Breast epithelium (tissue), 4 donors: ENCODE measurements at regions not wholly inside any gene's neighbourhood (a gene's known extent, or its start where the extent isn't known, plus 50 kb on each side); places are given as distances from the start of the nearest gene placed in this dataset.

Experiments
- DNase-seq, 2 donors: peaks; one replicate each; pipeline ENCODE4 v3.0.0-alpha.2; 2019; ENCODE audit warnings: low spot score in 2 of 2
- H3K27ac ChIP-seq, 2 donors: fragments of 200-600 bp; sonication (generic) in 1 of 2; one replicate each; pipeline ENCODE4 v1.5.1; 2016 to 2019; ENCODE audit warnings: mild to moderate bottlenecking in 1 of 2
- H3K27me3 ChIP-seq, 2 donors: fragments of 200-600 bp; sonication (generic) in 1 of 2; one replicate each; pipeline versions ENCODE4 v1.5.1 to v1.6.0; 2017 to 2019; ENCODE audit warnings: control low read depth in 1 of 2, mild to moderate bottlenecking in 1 of 2
- H3K36me3 ChIP-seq: fragments of 200-600 bp; one replicate; pipeline ENCODE4 v1.5.1; 2019
- H3K4me1 ChIP-seq, 2 donors: fragments of 200-600 bp; sonication (generic); one replicate each; pipeline ENCODE4 v1.5.1; 2016 to 2019; ENCODE audit warnings: control low read depth in 1 of 2
- H3K4me3 ChIP-seq, 3 donors: fragments of 200-600 bp; sonication (generic); 1 replicate in 2 of 3; 2 replicates in 1 of 3; pipeline ENCODE4 v1.5.1; 2016 to 2019; ENCODE audit warnings: mild to moderate bottlenecking in 3 of 3, moderate library complexity in 2 of 3
- H3K9me3 ChIP-seq, 2 donors: fragments of 200-600 bp; sonication (generic) in 1 of 2; one replicate each; pipeline ENCODE4 v1.5.1; 2016 to 2019; ENCODE audit warnings: control low read depth in 1 of 2
- POLR2A ChIP-seq: fragments of 450-650 bp; IDR thresholded peaks from one replicate; pipeline ENCODE4 v1.6.1; 2016; ENCODE audit warnings: antibody characterized with exemption, mild to moderate bottlenecking, moderate library complexity
- POLR2AphosphoS5 ChIP-seq, 3 donors: sonication (generic); formaldehyde crosslinking; IDR thresholded peaks; one replicate each; pipeline ENCODE4 v1.6.1; 2017; ENCODE audit warnings: antibody characterized with exemption in 3 of 3
- intact Hi-C: fragments of 100-400 bp; cut with DNase I; formaldehyde crosslinking; loops from one replicate; pipeline ENCODE4 v1.15.1; 2023; ENCODE audit warnings: low total_unique reads
- TF ChIP-seq, protein P1 (sequence below), 3 donors: fragments of 450-650 bp; IDR thresholded peaks; one replicate each; pipeline ENCODE4 v1.5.1; 2016 to 2017; ENCODE audit warnings: antibody characterized with exemption in 3 of 3, mild to moderate bottlenecking in 3 of 3, moderate library complexity in 3 of 3

- intact Hi-C loops = no loop called here
- H3K36me3 ChIP-seq = no peaks in the 10 kb centered on the region
- H3K27me3 ChIP-seq = no peaks in the 10 kb centered on the region
- DNase-seq = no peak
- no peak overlapping the region for H3K4me3 ChIP-seq
- no peaks in the 10 kb centered on the region for H3K9me3 ChIP-seq
- TF ChIP-seq, protein P1, sequence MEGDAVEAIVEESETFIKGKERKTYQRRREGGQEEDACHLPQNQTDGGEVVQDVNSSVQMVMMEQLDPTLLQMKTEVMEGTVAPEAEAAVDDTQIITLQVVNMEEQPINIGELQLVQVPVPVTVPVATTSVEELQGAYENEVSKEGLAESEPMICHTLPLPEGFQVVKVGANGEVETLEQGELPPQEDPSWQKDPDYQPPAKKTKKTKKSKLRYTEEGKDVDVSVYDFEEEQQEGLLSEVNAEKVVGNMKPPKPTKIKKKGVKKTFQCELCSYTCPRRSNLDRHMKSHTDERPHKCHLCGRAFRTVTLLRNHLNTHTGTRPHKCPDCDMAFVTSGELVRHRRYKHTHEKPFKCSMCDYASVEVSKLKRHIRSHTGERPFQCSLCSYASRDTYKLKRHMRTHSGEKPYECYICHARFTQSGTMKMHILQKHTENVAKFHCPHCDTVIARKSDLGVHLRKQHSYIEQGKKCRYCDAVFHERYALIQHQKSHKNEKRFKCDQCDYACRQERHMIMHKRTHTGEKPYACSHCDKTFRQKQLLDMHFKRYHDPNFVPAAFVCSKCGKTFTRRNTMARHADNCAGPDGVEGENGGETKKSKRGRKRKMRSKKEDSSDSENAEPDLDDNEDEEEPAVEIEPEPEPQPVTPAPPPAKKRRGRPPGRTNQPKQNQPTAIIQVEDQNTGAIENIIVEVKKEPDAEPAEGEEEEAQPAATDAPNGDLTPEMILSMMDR (IDR thresholded peaks at IDR 0.05) = no peak
- TF ChIP-seq POLR2A = no peak
- TF ChIP-seq POLR2AphosphoS5 (IDR thresholded peaks at IDR 0.05) = no peak
- no peaks in the 10 kb centered on the region for H3K4me1 ChIP-seq
- no peak overlapping the region for H3K27ac ChIP-seq
Measured at GRCh38 chr4:160373911-160374310, 1271.0 kb downstream of the RAPGEF2 start.

GRCh38 chr4:160375772-160376452, 1273.0 kb downstream of the RAPGEF2 start:
- DNase-seq = no peak
- intact Hi-C loops = no loop called here

DNA sequence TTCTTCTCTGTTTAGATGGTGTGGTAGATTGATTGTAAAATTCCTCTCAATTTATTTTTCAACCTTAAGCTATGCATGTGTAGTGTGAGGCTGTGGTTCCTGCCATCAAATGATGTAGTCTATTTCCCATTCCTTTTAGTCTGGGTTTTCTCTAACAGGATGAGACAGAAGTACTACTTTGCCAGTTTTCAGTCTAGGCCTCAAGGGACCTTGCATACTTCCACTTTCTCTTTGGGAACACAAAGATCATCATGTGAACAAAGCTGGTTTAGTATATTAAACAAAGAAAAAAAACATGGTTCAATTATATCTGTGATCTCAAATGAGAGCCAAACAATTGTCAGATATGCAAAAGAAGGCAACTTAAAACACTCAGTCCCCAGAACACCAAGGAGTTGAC, 1284.0 kb downstream of the RAPGEF2 start:
- H3K4me3 ChIP-seq = no peak overlapping the region
- intact Hi-C loops = no loop called here
- TF ChIP-seq, protein P1 (IDR thresholded peaks at IDR 0.05) = no peak
- TF ChIP-seq POLR2A (no peak), POLR2AphosphoS5 (IDR thresholded peaks at IDR 0.05) (no peak)
- no peak for DNase-seq
- H3K27me3 ChIP-seq = no peaks in the 10 kb centered on the region
- no peaks in the 10 kb centered on the region for H3K36me3 ChIP-seq
- peaks cover 0 to 12% of the 10 kb centered on the region in 2 donors for H3K9me3 ChIP-seq
- H3K27ac ChIP-seq = no peak overlapping the region
- no peaks in the 10 kb centered on the region for H3K4me1 ChIP-seq

More at GRCh38 chr4:160375772-160376452, 1273.0 kb downstream of the RAPGEF2 start:
- Histone ChIP-seq H3K27me3 (no peaks in the 10 kb centered on the region), H3K9me3 (no peaks in the 10 kb centered on the region), H3K4me3 (no peak overlapping the region), H3K36me3 (no peaks in the 10 kb centered on the region), H3K4me1 (no peaks in the 10 kb centered on the region), H3K27ac (no peak overlapping the region)
- TF ChIP-seq POLR2A (no peak), POLR2AphosphoS5 (IDR thresholded peaks at IDR 0.05) (no peak)
- TF ChIP-seq, protein P1 (IDR thresholded peaks at IDR 0.05) = no peak

DNA sequence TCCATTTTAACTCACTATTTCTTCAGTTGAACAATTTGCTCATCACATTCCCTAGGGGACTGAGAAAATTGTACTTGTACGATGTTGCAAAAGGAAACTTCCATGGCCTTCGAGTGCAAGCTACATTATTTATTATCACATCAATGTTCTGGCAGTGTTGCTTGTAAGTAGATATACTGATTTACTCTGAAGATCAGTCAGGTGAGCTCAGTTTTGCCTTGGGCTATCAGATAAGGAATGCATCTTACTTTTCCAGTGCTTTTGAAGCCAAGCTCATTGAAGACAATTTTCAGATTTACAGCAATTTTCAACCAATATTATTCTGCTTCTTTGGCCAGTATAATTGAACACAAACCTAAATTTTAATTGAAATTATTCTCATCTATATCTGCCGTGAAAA, 1296.9 kb downstream of the RAPGEF2 start:
- H3K27me3 ChIP-seq = no peaks in the 10 kb centered on the region
- no peak overlapping the region for H3K27ac ChIP-seq
- DNase-seq = no peak
- H3K9me3 ChIP-seq = peaks cover 4 to 7% of the 10 kb centered on the region in 2 donors
- TF ChIP-seq POLR2AphosphoS5 (IDR thresholded peaks at IDR 0.05) (no peak), POLR2A (no peak)
- TF ChIP-seq, protein P1 (IDR thresholded peaks at IDR 0.05) = no peak
- H3K36me3 ChIP-seq = no peaks in the 10 kb centered on the region
- H3K4me1 ChIP-seq = no peaks in the 10 kb centered on the region
- no peak overlapping the region for H3K4me3 ChIP-seq
- intact Hi-C loops = no loop called here

GRCh38 chr4:160403081-160403480, 1300.2 kb downstream of the RAPGEF2 start:
- TF ChIP-seq POLR2A (no peak), POLR2AphosphoS5 (IDR thresholded peaks at IDR 0.05) (no peak)
- TF ChIP-seq, protein P1 (IDR thresholded peaks at IDR 0.05) = no peak
- peaks cover 4 to 7% of the 10 kb centered on the region in 2 donors for H3K9me3 ChIP-seq
- intact Hi-C loops = no loop called here

More at GRCh38 chr4:160403081-160403480, 1300.2 kb downstream of the RAPGEF2 start:
- Histone ChIP-seq H3K27me3 (no peaks in the 10 kb centered on the region), H3K4me3 (no peak overlapping the region), H3K4me1 (no peaks in the 10 kb centered on the region), H3K36me3 (no peaks in the 10 kb centered on the region), H3K27ac (no peak overlapping the region)
- DNase-seq = no peak
